IMR-90 (cell line): ENCODE measurements at regions not wholly inside any gene's neighbourhood (a gene's known extent, or its start where the extent isn't known, plus 50 kb on each side); places are given as distances from the start of the nearest gene placed in this dataset.

Experiments used
- ATAC-seq: fragments of 200-7000 bp; cut with Tn5 transposase; 2 replicates; pipeline ENCODE4 v1.9.1; 2020; ENCODE audit warnings: low read depth, mild to moderate bottlenecking, moderate library complexity
- BruUV-seq: library from RNA; stranded (reverse); fragments of 400-500 nt; replicated peaks from 2 replicates; lab custom pipeline; 2021; lab: Mats Ljungman, UMichigan
- CTCF ChIA-PET: fragments of 300-600 bp; formaldehyde crosslinking; extraction: SDS; loops from one replicate; lab custom pipeline; 2021; ENCODE audit warnings: antibody characterized with exemption; lab: Yijun Ruan, JAX
- POLR2A ChIA-PET: fragments of 300-600 bp; sonication (Branson Sonifier 250); formaldehyde crosslinking; loops from one replicate; lab custom pipeline; 2022; ENCODE audit warnings: antibody characterized with exemption; ENCODE audit not compliant: unreplicated experiment; lab: Charles Lee
- DNase-seq: peaks from one replicate; pipeline ENCODE4 v3.0.0; 2013
- H2AFZ ChIP-seq: replicated peaks from 2 replicates; pipeline ENCODE3; 2013; ENCODE audit warnings: low read length, mild to moderate bottlenecking; ENCODE audit not compliant: poor library complexity
- H2AK5ac ChIP-seq: 2 replicates; pipeline ENCODE4 v1.6.1; 2013; ENCODE audit warnings: low read depth, low read length, inconsistent platforms
- H2AK9ac ChIP-seq: replicated peaks from 2 replicates; pipeline ENCODE3; 2013; ENCODE audit warnings: mild to moderate bottlenecking, low read depth, low read length, moderate library complexity; ENCODE audit not compliant: poor library complexity
- H2BK120ac ChIP-seq: 2 replicates; pipeline ENCODE4 v1.6.1; 2013; ENCODE audit warnings: low read depth, low read length, inconsistent platforms
- H2BK15ac ChIP-seq: 3 replicates; pipeline ENCODE4 v1.6.1; 2013; ENCODE audit warnings: low read depth, low read length, inconsistent platforms
- H2BK20ac ChIP-seq: 2 replicates; pipeline ENCODE4 v1.6.1; 2013; ENCODE audit warnings: low read depth, mild to moderate bottlenecking, inconsistent platforms, low read length, moderate library complexity
- H2BK5ac ChIP-seq: 2 replicates; pipeline ENCODE4 v1.6.1; 2013; ENCODE audit warnings: mild to moderate bottlenecking, low read depth, low read length, inconsistent platforms; ENCODE audit not compliant: poor library complexity, severe bottlenecking
- H3K14ac ChIP-seq: replicated peaks from 2 replicates; pipeline ENCODE4 v1.6.1; 2013; ENCODE audit warnings: low read depth, low read length, inconsistent platforms
- H3K18ac ChIP-seq: 2 replicates; pipeline ENCODE4 v1.6.1; 2013; ENCODE audit warnings: low read depth, low read length, control low read depth
- H3K23ac ChIP-seq: 2 replicates; pipeline ENCODE4 v1.6.1; 2013; ENCODE audit warnings: low read depth, low read length, inconsistent platforms
- H3K27ac ChIP-seq: 2 replicates; pipeline ENCODE4 v1.5.1; 2013; ENCODE audit warnings: mild to moderate bottlenecking, control low read depth, low read length; ENCODE audit not compliant: insufficient read depth
- H3K27me3 ChIP-seq: 2 replicates; pipeline ENCODE4 v1.6.1; 2013; ENCODE audit warnings: low read length; ENCODE audit not compliant: control insufficient read depth, insufficient read depth
- H3K36me3 ChIP-seq: 2 replicates; pipeline ENCODE4 v1.6.1; 2013; ENCODE audit warnings: low read length, mixed read lengths; ENCODE audit not compliant: control insufficient read depth, insufficient read depth
- H3K4ac ChIP-seq: 2 replicates; pipeline ENCODE4 v1.6.1; 2013; ENCODE audit warnings: low read depth, low read length, inconsistent platforms
- H3K4me1 ChIP-seq: 2 replicates; pipeline ENCODE4 v1.6.1; 2013; ENCODE audit warnings: low read length, mixed read lengths; ENCODE audit not compliant: control insufficient read depth, insufficient read depth
- H3K4me2 ChIP-seq: 2 replicates; pipeline ENCODE4 v1.6.1; 2013; ENCODE audit warnings: low read depth, mild to moderate bottlenecking, control low read depth, low read length, moderate library complexity
- H3K4me3 ChIP-seq: 2 replicates; pipeline ENCODE4 v1.5.1; 2013; ENCODE audit warnings: low read depth, mild to moderate bottlenecking, control low read depth, low read length, moderate library complexity; ENCODE audit not compliant: insufficient read depth
- H3K56ac ChIP-seq: 2 replicates; pipeline ENCODE4 v1.6.1; 2013; ENCODE audit warnings: low read length, inconsistent platforms; ENCODE audit not compliant: insufficient read depth; ENCODE audit errors: extremely low read depth
- H3K79me1 ChIP-seq, 2 experiments: 2 replicates each; pipeline ENCODE4 v1.6.1; 2013; ENCODE audit warnings: low read length in 2 of 2, inconsistent platforms in 1 of 2, low read depth in 1 of 2
- H3K9ac ChIP-seq: 2 replicates; pipeline ENCODE4 v1.6.1; 2013; ENCODE audit warnings: low read depth, low read length, control low read depth
- H3K9me1 ChIP-seq: 2 replicates; pipeline ENCODE4 v1.6.1; 2013; ENCODE audit warnings: low read length, inconsistent platforms; ENCODE audit not compliant: insufficient read depth
- H3K9me3 ChIP-seq: 2 replicates; pipeline ENCODE4 v1.6.1; 2013; ENCODE audit warnings: low read length; ENCODE audit not compliant: control insufficient read depth, insufficient read depth
- H4K20me1 ChIP-seq: 2 replicates; pipeline ENCODE4 v1.6.1; 2013; ENCODE audit warnings: low read length, inconsistent platforms; ENCODE audit not compliant: insufficient read depth
- H4K5ac ChIP-seq: 2 replicates; pipeline ENCODE4 v1.6.1; 2013; ENCODE audit warnings: mild to moderate bottlenecking, low read depth, low read length, control low read depth
- H4K8ac ChIP-seq, 2 experiments: 2 replicates each; pipeline ENCODE4 v1.6.1; 2013; ENCODE audit warnings: low read depth in 2 of 2, low read length in 2 of 2, control low read depth in 1 of 2, inconsistent platforms in 1 of 2
- H4K91ac ChIP-seq: 2 replicates; pipeline ENCODE4 v1.6.1; 2013; ENCODE audit warnings: low read depth, low read length, inconsistent platforms; ENCODE audit not compliant: insufficient read depth
- BHLHE40 ChIP-seq: fragments of 150-350 bp; IDR thresholded peaks from 2 replicates; pipeline ENCODE4 v1.6.1; 2016; ENCODE audit warnings: mild to moderate bottlenecking, low read depth, low read length
- CEBPB ChIP-seq: IDR thresholded peaks from 2 replicates; pipeline ENCODE4 v1.6.1; 2012; ENCODE audit warnings: low read depth, low read length, improper control_type of control experiment
- CHD1 ChIP-seq: IDR thresholded peaks from 2 replicates; pipeline ENCODE4 v1.6.1; 2012; ENCODE audit warnings: low read depth, low read length, improper control_type of control experiment
- CTCF ChIP-seq: conservative IDR thresholded peaks from 2 replicates; pipeline ENCODE4 v1.5.1; 2012; ENCODE audit warnings: mild to moderate bottlenecking, low read depth, low read length, improper control_type of control experiment
- ELK1 ChIP-seq: fragments of 150-350 bp; IDR thresholded peaks from 2 replicates; pipeline ENCODE4 v1.6.1; 2016; ENCODE audit warnings: low read depth, mild to moderate bottlenecking, low read length, moderate library complexity, borderline replicate concordance
- MAFK ChIP-seq: IDR thresholded peaks from 2 replicates; pipeline ENCODE4 v1.6.1; 2012; ENCODE audit warnings: low read depth, low read length, improper control_type of control experiment
- MAZ ChIP-seq: IDR thresholded peaks from 2 replicates; pipeline ENCODE4 v1.6.1; 2012; ENCODE audit warnings: low read depth, mild to moderate bottlenecking, low read length, improper control_type of control experiment, moderate library complexity, borderline replicate concordance
- MXI1 ChIP-seq: IDR thresholded peaks from 2 replicates; pipeline ENCODE4 v1.6.1; 2012; ENCODE audit warnings: low read depth, mild to moderate bottlenecking, low read length, moderate library complexity, borderline replicate concordance
- NFE2L2 ChIP-seq: fragments of 150-350 bp; IDR thresholded peaks from 2 replicates; pipeline ENCODE4 v1.6.1; 2016; ENCODE audit warnings: low read depth, mild to moderate bottlenecking, low read length
- POLR2A ChIP-seq: IDR thresholded peaks from 2 replicates; pipeline ENCODE4 v1.6.1; 2012; ENCODE audit warnings: mild to moderate bottlenecking, low read depth, low read length
- RAD21 ChIP-seq: IDR thresholded peaks from 2 replicates; pipeline ENCODE4 v1.6.1; 2012; ENCODE audit warnings: low read length, improper control_type of control experiment
- RCOR1 ChIP-seq: IDR thresholded peaks from 2 replicates; pipeline ENCODE4 v1.6.1; 2012; ENCODE audit warnings: mild to moderate bottlenecking, low read length, improper control_type of control experiment; ENCODE audit not compliant: insufficient replicate concordance
- SMC3 ChIP-seq: fragments of 150-350 bp; IDR thresholded peaks from 2 replicates; pipeline ENCODE4 v1.6.1; 2016; ENCODE audit warnings: low read depth, mild to moderate bottlenecking, antibody characterized with exemption, low read length, moderate library complexity
- USF2 ChIP-seq: fragments of 150-350 bp; IDR thresholded peaks from 2 replicates; pipeline ENCODE4 v1.6.1; 2017; ENCODE audit warnings: mild to moderate bottlenecking, antibody characterized with exemption, low read length, low read depth
- WGBS, 2 experiments: methylation state at CpG; one replicate each; pipeline versions ENCODE4 v1.1.5 to v1.1.7; 2013; ENCODE audit warnings: missing lambda C conversion rate in 2 of 2; ENCODE audit not compliant: insufficient read length in 1 of 2; ENCODE audit errors: extremely low coverage in 2 of 2; 5-methylcytosine and 5-hydroxymethylcytosine counted together
- dilution Hi-C: fragments of 300-500 bp; cut with HindIII; formaldehyde crosslinking; loops from one replicate; pipeline ENCODE4 v1.14.3; 2018; ENCODE audit warnings: low sequenced_read_pairs; ENCODE audit not compliant: unreplicated experiment
- in situ Hi-C: fragments of 300-500 bp; cut with MboI; formaldehyde crosslinking; loops from 3 replicates; pipeline ENCODE4 v1.14.3; 2019; ENCODE audit warnings: low sequenced_read_pairs, inconsistent platforms, mixed read lengths
- intact Hi-C: fragments of 100-400 bp; cut with micrococcal nuclease; formaldehyde crosslinking; loops from 2 replicates; pipeline ENCODE4 v1.10.0; 2022

GRCh38 chr2:138207074-138207930 is 243.0 kb downstream of the HNMT start:
- TF ChIP-seq BHLHE40 (no peak), CTCF (no peak), RAD21 (no peak), CHD1 (no peak), POLR2A (no peak), USF2 (no peak), NFE2L2 (no peak), CEBPB (no peak), MAZ (no peak), MXI1 (no peak), MAFK (no peak), RCOR1 (no peak), ELK1 (no peak), SMC3 (no peak)
- CTCF ChIA-PET: no interaction called here
- Histone ChIP-seq H4K8ac (no peak overlapping the region), H3K4ac (no peak overlapping the region), H4K5ac (no peak overlapping the region), H3K79me1 (no peaks in the 10 kb centered on the region), H3K36me3 (no peaks in the 10 kb centered on the region), H4K20me1 (no peaks in the 10 kb centered on the region), H3K27me3 (no peaks in the 10 kb centered on the region), H2AK5ac (no peak overlapping the region), H3K4me3 (no peak overlapping the region), H3K23ac (no peak overlapping the region), H3K18ac (no peak overlapping the region), H2AFZ (no peak overlapping the region), H2BK15ac (no peak overlapping the region), H2AK9ac (no peak overlapping the region), H3K4me2 (no peak overlapping the region), H3K9ac (no peak overlapping the region), H4K91ac (no peak overlapping the region), H3K9me1 (no peaks in the 10 kb centered on the region), H3K4me1 (no peaks in the 10 kb centered on the region), H3K9me3 (no peaks in the 10 kb centered on the region), H3K56ac (no peak overlapping the region), H2BK5ac (no peak overlapping the region), H3K14ac (no peak overlapping the region), H2BK20ac (no peak overlapping the region), H3K27ac (no peak overlapping the region), H2BK120ac (no peak overlapping the region)
- WGBS, 2 experiments: no CpG with 5 or more reads among the region's 3 CpGs
- intact Hi-C loops (loop anchor here (5.0 kb wide), 2 partner anchors 90 to 180 kb away; no protein-coding TSS in a partner anchor), dilution Hi-C loops (no loop called here), in situ Hi-C loops (no loop called here)
- no peak for DNase-seq
- POLR2A ChIA-PET: no interaction called here
- ATAC-seq: no peak
- no TSS peak for BruUV-seq
